Glutamatergic neuron (in vitro differentiated cells): ENCODE measurements at regions not wholly inside any gene's neighbourhood (a gene's known extent, or its start where the extent isn't known, plus 50 kb on each side); places are given as distances from the start of the nearest gene placed in this dataset.

Source experiments
- DNase-seq: peaks from one replicate; pipeline ENCODE4 v3.0.0; 2022
- H3K27ac Mint-ChIP-seq: one replicate; pipeline ENCODE4 v1.8.0; 2020; ENCODE audit warnings: mild to moderate bottlenecking, mixed read lengths, inconsistent platforms; ENCODE audit not compliant: unreplicated experiment
- H3K27me3 Mint-ChIP-seq: one replicate; pipeline ENCODE4 v1.8.0; 2020; ENCODE audit warnings: mild to moderate bottlenecking, moderate library complexity, mixed read lengths, inconsistent platforms; ENCODE audit not compliant: unreplicated experiment
- H3K36me3 Mint-ChIP-seq: one replicate; pipeline ENCODE4 v1.8.0; 2020; ENCODE audit warnings: mild to moderate bottlenecking, mixed read lengths, inconsistent platforms; ENCODE audit not compliant: unreplicated experiment
- H3K4me1 Mint-ChIP-seq: one replicate; pipeline ENCODE4 v1.8.0; 2020; ENCODE audit warnings: mild to moderate bottlenecking, low read depth, mixed read lengths, inconsistent platforms; ENCODE audit not compliant: unreplicated experiment
- H3K4me3 Mint-ChIP-seq: one replicate; pipeline ENCODE4 v1.8.0; 2020; ENCODE audit warnings: mild to moderate bottlenecking, mixed read lengths, inconsistent platforms; ENCODE audit not compliant: unreplicated experiment
- H3K9me3 Mint-ChIP-seq: one replicate; pipeline ENCODE4 v1.8.0; 2020; ENCODE audit warnings: mild to moderate bottlenecking, moderate library complexity, mixed read lengths, inconsistent platforms; ENCODE audit not compliant: unreplicated experiment
- CTCF ChIP-seq: fragments of 200-600 bp; sonication (generic); IDR thresholded peaks from one replicate; pipeline ENCODE4 v1.5.0; 2021; ENCODE audit not compliant: partially characterized antibody, unreplicated experiment

GRCh38 chr13:76351541-76352229 lies 534.5 kb downstream of the KCTD12 start:
- no peak for DNase-seq

GRCh38 chr13:76350399-76350798 lies 535.8 kb downstream of the KCTD12 start:
- no peak for DNase-seq
- Mint-ChIP-seq H3K27ac (no peak overlapping the region), H3K9me3 (no peaks in the 10 kb centered on the region), H3K4me1 (no peaks in the 10 kb centered on the region), H3K27me3 (no peaks in the 10 kb centered on the region), H3K4me3 (no peak overlapping the region), H3K36me3 (no peaks in the 10 kb centered on the region)
- no peak for TF ChIP-seq CTCF

More at GRCh38 chr13:76351541-76352229, 534.5 kb downstream of the KCTD12 start:
- no peaks in the 10 kb centered on the region for H3K9me3 Mint-ChIP-seq
- H3K4me1 Mint-ChIP-seq, result no peaks in the 10 kb centered on the region
- H3K27ac Mint-ChIP-seq, result no peak overlapping the region
- TF ChIP-seq CTCF, result no peak
- H3K4me3 Mint-ChIP-seq, result no peak overlapping the region
- H3K27me3 Mint-ChIP-seq, result no peaks in the 10 kb centered on the region
- H3K36me3 Mint-ChIP-seq, result no peaks in the 10 kb centered on the region

GRCh38 chr13:76349700-76350099 lies 536.5 kb downstream of the KCTD12 start:
- Mint-ChIP-seq H3K4me1 (no peaks in the 10 kb centered on the region), H3K9me3 (no peaks in the 10 kb centered on the region), H3K4me3 (no peak overlapping the region), H3K36me3 (no peaks in the 10 kb centered on the region), H3K27me3 (peaks cover under 1% of the 10 kb centered on the region), H3K27ac (no peak overlapping the region)
- no peak for DNase-seq
- no peak for TF ChIP-seq CTCF

- Mint-ChIP-seq H3K9me3 (no peaks in the 10 kb centered on the region), H3K4me3 (no peak overlapping the region), H3K36me3 (peaks cover 5% of the 10 kb centered on the region), H3K27me3 (peaks cover under 1% of the 10 kb centered on the region), H3K4me1 (no peaks in the 10 kb centered on the region), H3K27ac (no peak overlapping the region)
- no peak for TF ChIP-seq CTCF
- DNase-seq, result no peak
These were observed 546.6 kb downstream of the KCTD12 start for GRCh38 chr13:76339649-76340048.

GRCh38 chr13:76338003-76338402 lies 548.2 kb downstream of the KCTD12 start:
- Mint-ChIP-seq H3K4me3 (no peak overlapping the region), H3K27ac (no peak overlapping the region), H3K27me3 (no peaks in the 10 kb centered on the region), H3K4me1 (no peaks in the 10 kb centered on the region), H3K36me3 (no peaks in the 10 kb centered on the region), H3K9me3 (no peaks in the 10 kb centered on the region)
- no peak for DNase-seq
- no peak for TF ChIP-seq CTCF
